RWPE2 (cell line): ENCODE measurements at regions not wholly inside any gene's neighbourhood (a gene's known extent, or its start where the extent isn't known, plus 50 kb on each side); places are given as distances from the start of the nearest gene placed in this dataset.

Source experiments
- ATAC-seq: fragments of 200-7000 bp; cut with Tn5 transposase; 3 replicates; pipeline ENCODE4 v1.9.1; 2021; ENCODE audit warnings: low read depth
- DNase-seq: peaks from one replicate; pipeline ENCODE4 v3.0.0-alpha.2; 2020; ENCODE audit warnings: low spot score
- H3K27ac ChIP-seq: fragments of 450-650 bp; 2 replicates; pipeline ENCODE4 v1.5.1; 2017; ENCODE audit warnings: mild to moderate bottlenecking; ENCODE audit not compliant: poor library complexity, severe bottlenecking
- H3K27me3 ChIP-seq: fragments of 250-450 bp; sonication (Bioruptor Pico); 2 replicates; pipeline ENCODE4 v1.5.1; 2021; ENCODE audit warnings: mild to moderate bottlenecking, moderate library complexity; ENCODE audit not compliant: insufficient read depth, poor library complexity, severe bottlenecking
- H3K36me3 ChIP-seq: fragments of 250-450 bp; sonication (Bioruptor Pico); 2 replicates; pipeline ENCODE4 v1.5.1; 2020; ENCODE audit warnings: low read depth, mild to moderate bottlenecking, moderate library complexity
- H3K4me1 ChIP-seq: fragments of 250-450 bp; sonication (Bioruptor Pico); 2 replicates; pipeline ENCODE4 v1.5.1; 2021; ENCODE audit warnings: mild to moderate bottlenecking, moderate library complexity; ENCODE audit not compliant: insufficient read depth, poor library complexity, severe bottlenecking
- H3K4me3 ChIP-seq: fragments of 250-450 bp; sonication (Bioruptor Pico); 2 replicates; pipeline ENCODE4 v1.5.1; 2021; ENCODE audit warnings: mild to moderate bottlenecking, moderate library complexity; ENCODE audit not compliant: severe bottlenecking
- H3K9me3 ChIP-seq: fragments of 250-450 bp; sonication (Bioruptor Pico); 2 replicates; pipeline ENCODE4 v1.5.1; 2021; ENCODE audit warnings: mild to moderate bottlenecking, moderate library complexity; ENCODE audit not compliant: severe bottlenecking
- CTCF ChIP-seq: fragments of 450-650 bp; IDR thresholded peaks from one replicate; pipeline ENCODE4 v1.5.1; 2017; ENCODE audit warnings: mild to moderate bottlenecking, moderate library complexity; ENCODE audit not compliant: poor library complexity, severe bottlenecking

GRCh38 chr3:177676148-177676547, 478.9 kb upstream of the TBL1XR1 start:
- no peaks in the 10 kb centered on the region for H3K36me3 ChIP-seq
- no peak for ATAC-seq
- no peaks in the 10 kb centered on the region for H3K9me3 ChIP-seq
- peaks cover 7% of the 10 kb centered on the region for H3K4me1 ChIP-seq
- no peak for TF ChIP-seq CTCF
- H3K4me3 ChIP-seq: no peak overlapping the region
- H3K27me3 ChIP-seq: no peaks in the 10 kb centered on the region
- DNase-seq: no peak
- no peak overlapping the region for H3K27ac ChIP-seq

- DNase-seq: no peak
- H3K36me3 ChIP-seq: no peaks in the 10 kb centered on the region
These were observed 479.8 kb upstream of the TBL1XR1 start for GRCh38 chr3:177676947-177677587.

GRCh38 chr3:177679568-177680471, 482.5 kb upstream of the TBL1XR1 start:
- H3K27ac ChIP-seq: no peak overlapping the region
- H3K4me1 ChIP-seq: peaks cover 7% of the 10 kb centered on the region
- no peak for TF ChIP-seq CTCF
- H3K27me3 ChIP-seq: no peaks in the 10 kb centered on the region
- ATAC-seq: no peak
- H3K9me3 ChIP-seq: no peaks in the 10 kb centered on the region
- no peak overlapping the region for H3K4me3 ChIP-seq
- no peaks in the 10 kb centered on the region for H3K36me3 ChIP-seq
- DNase-seq: no peak

More at GRCh38 chr3:177676947-177677587, 479.8 kb upstream of the TBL1XR1 start:
- no peak overlapping the region for H3K27ac ChIP-seq
- H3K4me1 ChIP-seq: peaks cover 7% of the 10 kb centered on the region
- ATAC-seq: no peak
- no peak overlapping the region for H3K4me3 ChIP-seq
- no peak for TF ChIP-seq CTCF
- H3K27me3 ChIP-seq: no peaks in the 10 kb centered on the region
- no peaks in the 10 kb centered on the region for H3K9me3 ChIP-seq

- Histone ChIP-seq H3K4me1 (peaks cover 7% of the 10 kb centered on the region), H3K27ac (no peak overlapping the region), H3K4me3 (no peak overlapping the region), H3K9me3 (no peaks in the 10 kb centered on the region), H3K27me3 (no peaks in the 10 kb centered on the region), H3K36me3 (no peaks in the 10 kb centered on the region)
- no peak for TF ChIP-seq CTCF
- ATAC-seq: peak; percentile 46; the same call in 1 of the 3 replicates
- DNase-seq: no peak
These were observed 483.2 kb upstream of the TBL1XR1 start for GRCh38 chr3:177680472-177680821.
